Mucosa of rectum (tissue), 2 donors: ENCODE measurements at regions not wholly inside any gene's neighbourhood (a gene's known extent, or its start where the extent isn't known, plus 50 kb on each side); places are given as distances from the start of the nearest gene placed in this dataset.

Experiments
- H3K27ac ChIP-seq, 2 donors: one replicate each; pipeline ENCODE4 v1.7.0; 2013; ENCODE audit warnings: inconsistent platforms in 2 of 2, low read depth in 2 of 2, low read length in 2 of 2
- H3K27me3 ChIP-seq, 2 donors: one replicate each; pipeline ENCODE4 v1.7.0; 2013; ENCODE audit warnings: low read length in 2 of 2; ENCODE audit not compliant: control insufficient read depth in 2 of 2, insufficient read depth in 2 of 2
- H3K36me3 ChIP-seq, 2 donors: one replicate each; pipeline ENCODE4 v1.7.0; 2013; ENCODE audit warnings: low read length in 2 of 2; ENCODE audit not compliant: control insufficient read depth in 2 of 2, insufficient read depth in 2 of 2
- H3K4me1 ChIP-seq, 2 donors: one replicate each; pipeline ENCODE4 v1.7.0; 2013; ENCODE audit warnings: low read length in 2 of 2, mild to moderate bottlenecking in 1 of 2; ENCODE audit not compliant: control insufficient read depth in 2 of 2, insufficient read depth in 2 of 2
- H3K4me3 ChIP-seq, 2 donors: one replicate each; pipeline ENCODE4 v1.7.0; 2013; ENCODE audit warnings: low read length in 2 of 2
- H3K9ac ChIP-seq, 2 donors: one replicate each; pipeline ENCODE4 v1.7.0; 2013; ENCODE audit warnings: low read length in 2 of 2, low read depth in 1 of 2, mild to moderate bottlenecking in 1 of 2
- H3K9me3 ChIP-seq, 2 donors: one replicate each; pipeline ENCODE4 v1.7.0; 2013; ENCODE audit warnings: low read length in 2 of 2; ENCODE audit not compliant: control insufficient read depth in 2 of 2
- donor health status: healthy.
- donor health status: Normal muscosa, but diverticular disease.

DNA sequence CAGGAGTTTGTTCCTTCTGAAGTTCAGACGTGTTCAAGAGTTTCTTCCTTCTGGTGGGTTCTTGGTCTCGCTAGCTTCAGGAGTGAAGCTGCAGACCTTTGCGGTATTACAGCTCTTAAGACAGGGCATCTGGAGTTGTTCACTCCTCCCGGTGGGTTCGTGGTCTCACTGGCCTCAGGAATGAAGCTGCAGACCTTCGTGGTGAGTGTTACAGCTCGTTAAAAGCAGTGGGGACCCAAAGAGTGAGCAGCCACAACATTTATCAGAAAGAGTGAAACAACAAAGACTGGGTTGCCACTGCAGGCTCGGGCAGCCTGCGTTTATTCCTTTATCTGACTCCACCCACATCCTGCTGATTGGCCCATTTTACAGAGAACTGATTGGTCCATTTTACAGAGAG is 373.1 kb downstream of the ETS1 start:
- Histone ChIP-seq H3K9ac (no peak overlapping the region), H3K9me3 (no peaks in the 10 kb centered on the region), H3K4me3 (no peak overlapping the region), H3K36me3 (no peaks in the 10 kb centered on the region), H3K4me1 (no peaks in the 10 kb centered on the region), H3K27me3 (no peaks in the 10 kb centered on the region), H3K27ac (no peak overlapping the region)

DNA sequence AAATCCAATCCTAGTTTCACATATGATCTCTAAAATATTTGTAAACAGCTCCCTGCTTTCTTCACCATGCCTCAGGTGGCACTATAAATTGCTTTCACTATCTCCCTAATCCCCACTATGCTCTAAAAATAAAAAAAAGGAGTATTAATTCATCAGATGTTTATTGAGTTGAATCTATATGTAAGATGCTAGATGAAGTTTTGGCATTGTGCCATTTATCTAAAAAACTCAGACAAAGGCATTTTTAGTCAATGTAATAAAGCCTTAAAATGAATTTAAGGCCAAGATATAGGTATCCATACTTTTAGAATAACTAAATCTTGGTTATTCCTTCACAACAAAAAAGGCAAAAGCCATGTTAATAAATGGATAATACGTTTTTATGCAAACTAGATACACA is 373.9 kb downstream of the ETS1 start:
- H3K9me3 ChIP-seq = no peaks in the 10 kb centered on the region
- no peaks in the 10 kb centered on the region for H3K4me1 ChIP-seq
- no peak overlapping the region for H3K4me3 ChIP-seq
- H3K9ac ChIP-seq = no peak overlapping the region
- no peak overlapping the region for H3K27ac ChIP-seq
- H3K27me3 ChIP-seq = no peaks in the 10 kb centered on the region
- H3K36me3 ChIP-seq = no peaks in the 10 kb centered on the region

DNA sequence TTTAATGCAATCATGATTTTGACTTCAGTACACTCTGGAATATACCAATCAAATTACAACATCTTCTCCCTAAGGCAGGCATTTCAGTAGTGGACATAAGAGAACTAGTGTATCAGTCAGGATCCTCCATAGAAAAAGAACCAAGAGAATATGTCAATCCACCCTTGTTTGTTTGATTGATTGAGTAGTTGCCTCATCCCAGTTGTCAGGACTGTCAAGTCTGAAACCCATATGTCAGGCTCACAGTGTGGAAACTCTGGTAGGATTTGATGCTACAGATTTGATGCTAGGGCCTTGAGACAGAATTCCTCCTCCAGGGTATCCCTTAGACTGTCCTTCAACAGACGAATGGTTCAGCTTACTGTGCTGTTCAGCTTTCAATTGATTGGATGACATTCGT is 375.0 kb downstream of the ETS1 start:
- H3K36me3 ChIP-seq = no peaks in the 10 kb centered on the region
- H3K27ac ChIP-seq = no peak overlapping the region
- no peak overlapping the region for H3K9ac ChIP-seq
- no peaks in the 10 kb centered on the region for H3K9me3 ChIP-seq
- no peaks in the 10 kb centered on the region for H3K27me3 ChIP-seq
- H3K4me1 ChIP-seq = no peaks in the 10 kb centered on the region
- H3K4me3 ChIP-seq = no peak overlapping the region

DNA sequence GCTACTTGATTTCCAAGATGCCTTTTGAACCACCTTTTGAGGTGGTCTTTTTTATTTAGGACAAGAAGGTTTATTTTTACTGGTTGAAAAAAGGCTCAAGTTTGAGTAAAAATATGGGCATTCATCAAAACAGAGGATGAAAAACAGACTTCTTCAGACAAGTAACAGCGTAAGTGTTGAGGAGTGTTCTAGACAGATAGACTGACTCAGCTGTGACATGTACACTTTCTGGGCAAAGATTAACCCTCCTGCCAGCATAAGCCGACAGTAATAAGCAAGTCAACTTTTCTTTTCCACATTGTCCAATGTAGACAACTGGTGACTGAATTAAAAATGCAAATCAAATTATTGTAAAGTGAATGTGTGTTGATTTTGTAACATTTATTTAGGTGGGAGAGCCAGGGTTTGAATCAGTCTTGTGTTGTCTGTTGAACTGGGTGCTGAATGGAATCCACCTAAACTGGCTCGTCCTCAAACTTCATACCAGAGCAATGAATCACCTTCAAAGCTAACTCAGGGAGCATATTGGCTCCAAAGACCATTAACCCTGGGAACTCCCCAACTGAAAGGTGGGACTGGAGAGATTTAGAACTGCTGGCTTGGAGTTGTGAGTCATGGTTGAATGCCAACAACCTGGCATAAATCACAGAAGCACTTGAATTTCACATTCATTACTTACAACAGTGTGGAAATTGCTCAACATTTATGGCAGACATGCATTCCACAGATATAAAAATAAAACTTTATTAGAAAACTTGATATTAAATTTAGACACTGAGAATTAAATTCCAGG is 377.0 kb downstream of the ETS1 start:
- no peak overlapping the region for H3K4me3 ChIP-seq
- H3K9me3 ChIP-seq = no peaks in the 10 kb centered on the region
- no peaks in the 10 kb centered on the region for H3K4me1 ChIP-seq
- no peak overlapping the region for H3K9ac ChIP-seq
- H3K27ac ChIP-seq = no peak overlapping the region
- H3K27me3 ChIP-seq = no peaks in the 10 kb centered on the region
- H3K36me3 ChIP-seq = no peaks in the 10 kb centered on the region

DNA sequence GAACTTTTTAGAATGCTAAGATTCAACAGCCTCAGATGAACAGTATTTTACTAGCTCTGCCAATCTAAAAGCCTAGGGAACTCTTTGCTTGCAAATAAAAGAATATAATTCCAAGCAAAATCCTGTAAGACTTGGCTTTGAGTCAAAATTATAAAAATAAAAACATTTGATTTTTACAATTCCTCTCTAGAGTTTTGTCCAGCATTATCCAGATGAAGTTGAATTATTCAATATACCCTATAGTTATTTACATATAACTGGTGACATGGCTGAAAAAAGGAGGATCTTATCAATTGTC is 378.3 kb downstream of the ETS1 start:
- no peak overlapping the region for H3K27ac ChIP-seq
- no peaks in the 10 kb centered on the region for H3K27me3 ChIP-seq
- H3K4me1 ChIP-seq = no peaks in the 10 kb centered on the region
- no peaks in the 10 kb centered on the region for H3K9me3 ChIP-seq
- no peaks in the 10 kb centered on the region for H3K36me3 ChIP-seq
- no peak overlapping the region for H3K4me3 ChIP-seq
- H3K9ac ChIP-seq = no peak overlapping the region

DNA sequence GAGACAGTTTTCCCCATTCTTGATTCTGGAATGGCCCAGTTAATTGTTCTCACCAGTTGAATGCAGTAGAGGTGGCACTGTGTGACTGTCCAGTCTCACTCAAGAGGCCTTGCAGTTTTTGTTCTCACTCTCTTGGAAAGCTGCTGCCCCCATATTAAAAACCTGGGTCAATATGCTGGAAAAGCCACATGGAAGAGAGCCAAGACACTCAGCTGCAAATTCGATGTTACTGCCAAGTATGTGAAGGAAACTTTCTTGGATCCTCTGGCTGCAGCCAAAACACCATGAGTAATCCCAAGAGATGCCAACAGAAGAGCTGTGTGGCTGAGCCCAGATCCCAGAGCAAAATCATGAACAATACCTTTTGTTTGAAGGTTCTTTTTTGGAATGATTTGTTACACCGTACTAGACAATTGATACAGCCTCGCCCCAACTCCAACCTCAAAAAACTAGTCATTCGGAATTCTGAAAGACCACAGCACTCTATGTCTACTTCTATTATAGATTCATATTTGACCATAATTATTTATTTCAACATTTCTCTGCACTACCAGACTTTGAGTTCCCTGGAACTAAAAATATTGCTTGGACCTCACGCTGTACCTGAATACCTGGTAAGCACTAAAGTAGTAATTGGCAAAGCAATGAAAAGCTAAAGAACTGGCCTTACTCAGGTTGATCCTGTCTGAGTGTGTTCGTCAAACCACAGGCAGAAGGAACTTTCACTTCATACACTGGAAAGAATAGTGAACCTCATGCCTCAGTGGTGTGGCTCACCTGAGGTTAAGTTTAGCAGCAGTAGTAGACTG is 378.8 kb downstream of the ETS1 start:
- no peaks in the 10 kb centered on the region for H3K4me1 ChIP-seq
- H3K36me3 ChIP-seq = no peaks in the 10 kb centered on the region
- no peaks in the 10 kb centered on the region for H3K9me3 ChIP-seq
- H3K27ac ChIP-seq = no peak overlapping the region
- H3K9ac ChIP-seq = no peak overlapping the region
- no peak overlapping the region for H3K4me3 ChIP-seq
- H3K27me3 ChIP-seq = no peaks in the 10 kb centered on the region

DNA sequence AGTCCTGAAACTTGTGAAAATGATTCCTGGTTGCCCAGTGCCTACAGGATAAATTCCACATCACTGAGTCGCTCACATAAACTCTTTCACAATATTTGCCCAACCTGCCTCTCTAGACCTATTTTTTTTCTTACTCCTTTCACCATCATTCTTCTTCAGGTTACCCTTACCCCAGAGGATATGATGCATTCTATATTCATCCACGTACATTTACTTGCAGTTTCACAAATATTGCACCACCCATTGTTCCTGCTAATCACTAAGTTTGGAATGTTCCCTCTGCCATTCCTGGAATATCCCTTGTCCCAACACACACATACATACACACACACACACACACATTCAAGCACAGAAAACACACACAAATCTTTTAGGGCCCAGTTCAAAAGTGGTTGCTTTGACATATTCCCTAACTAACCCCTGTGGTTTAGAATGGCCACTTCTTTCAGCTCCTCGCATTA is 379.5 kb downstream of the ETS1 start:
- Histone ChIP-seq H3K27me3 (no peaks in the 10 kb centered on the region), H3K36me3 (no peaks in the 10 kb centered on the region), H3K9ac (no peak overlapping the region), H3K9me3 (no peaks in the 10 kb centered on the region), H3K4me3 (no peak overlapping the region), H3K27ac (no peak overlapping the region), H3K4me1 (no peaks in the 10 kb centered on the region)

DNA sequence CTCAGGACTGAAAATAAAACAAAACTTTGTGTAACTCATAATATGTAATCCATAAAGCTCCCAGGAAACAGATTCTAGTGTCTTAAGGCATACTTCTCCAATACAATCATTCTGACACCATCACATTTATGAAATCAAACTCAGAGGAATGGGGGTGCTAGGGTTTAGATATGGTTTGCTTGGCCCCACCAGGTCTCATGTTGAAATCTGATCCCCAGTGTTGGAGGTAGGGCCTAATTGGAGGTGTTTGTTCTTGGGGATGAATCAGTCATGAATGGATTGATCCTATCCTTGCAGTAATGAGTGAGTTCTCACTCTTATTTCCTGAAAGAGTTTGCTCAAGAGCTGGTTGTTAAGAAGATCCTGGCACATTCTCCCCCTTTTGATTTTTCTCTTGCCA is 380.9 kb downstream of the ETS1 start:
- no peaks in the 10 kb centered on the region for H3K9me3 ChIP-seq
- no peaks in the 10 kb centered on the region for H3K27me3 ChIP-seq
- no peaks in the 10 kb centered on the region for H3K36me3 ChIP-seq
- no peaks in the 10 kb centered on the region for H3K4me1 ChIP-seq
- no peak overlapping the region for H3K9ac ChIP-seq
- no peak overlapping the region for H3K4me3 ChIP-seq
- no peak overlapping the region for H3K27ac ChIP-seq

DNA sequence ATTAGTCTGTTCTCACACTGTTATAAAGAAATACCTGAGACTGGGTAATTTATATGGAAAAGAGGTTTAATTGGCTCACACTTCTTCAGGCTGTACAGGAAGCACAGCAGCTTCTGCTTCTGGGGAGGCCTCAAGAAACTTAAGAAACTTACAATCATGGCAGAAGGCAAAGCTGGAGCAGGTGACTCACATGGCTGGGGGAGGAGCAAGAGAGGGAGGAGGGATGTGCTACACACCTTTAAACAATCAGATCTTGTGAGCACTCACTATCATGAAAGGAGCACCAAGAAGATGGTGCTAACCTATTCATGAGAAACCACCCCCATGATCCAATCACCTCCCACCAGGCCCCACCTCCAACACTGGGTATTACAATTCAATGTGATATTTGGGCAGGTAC is 381.6 kb downstream of the ETS1 start:
- Histone ChIP-seq H3K27ac (no peak overlapping the region), H3K27me3 (no peaks in the 10 kb centered on the region), H3K4me3 (no peak overlapping the region), H3K36me3 (no peaks in the 10 kb centered on the region), H3K4me1 (no peaks in the 10 kb centered on the region), H3K9me3 (no peaks in the 10 kb centered on the region), H3K9ac (no peak overlapping the region)

DNA sequence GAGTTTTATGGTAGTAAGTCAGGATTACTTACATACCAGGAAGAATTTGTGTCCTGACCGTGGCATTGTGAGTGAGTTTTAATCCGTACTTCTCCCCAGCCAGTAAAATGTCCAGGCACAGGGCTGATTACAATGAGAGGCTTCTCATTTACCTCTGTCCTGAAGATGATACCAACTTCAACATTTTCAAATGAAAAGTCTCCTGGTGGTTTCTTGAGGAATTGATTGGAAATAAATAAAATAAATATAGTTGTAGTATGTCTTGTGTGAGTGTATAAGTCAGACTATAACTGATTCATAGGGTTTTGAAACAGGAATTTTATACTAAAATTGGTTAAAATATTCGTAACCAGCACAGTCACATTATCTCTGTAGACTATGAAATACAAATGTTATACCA is 382.5 kb downstream of the ETS1 start:
- no peak overlapping the region for H3K4me3 ChIP-seq
- H3K9ac ChIP-seq = no peak overlapping the region
- no peak overlapping the region for H3K27ac ChIP-seq
- H3K4me1 ChIP-seq = no peaks in the 10 kb centered on the region
- no peaks in the 10 kb centered on the region for H3K9me3 ChIP-seq
- H3K27me3 ChIP-seq = no peaks in the 10 kb centered on the region
- H3K36me3 ChIP-seq = no peaks in the 10 kb centered on the region
